WTC11 (cell line): ENCODE measurements at regions not wholly inside any gene's neighbourhood (a gene's known extent, or its start where the extent isn't known, plus 50 kb on each side); places are given as distances from the start of the nearest gene placed in this dataset.

Experiments used
- ETV6 ChIP-seq: sonication (generic); formaldehyde crosslinking; IDR thresholded peaks from 2 replicates; pipeline ENCODE4 v1.8.1; 2022; ENCODE audit warnings: mild to moderate bottlenecking, missing genetic modification reagents
- TF ChIP-seq, protein P1 (sequence below): sonication (generic); formaldehyde crosslinking; conservative IDR thresholded peaks from 2 replicates; pipeline ENCODE4 v1.8.1; 2022; ENCODE audit warnings: mild to moderate bottlenecking, missing genetic modification reagents
- TF ChIP-seq, protein P2 (sequence below): fragments of 200-600 bp; IDR thresholded peaks from 2 replicates; pipeline ENCODE4 v1.8.0; 2022; ENCODE audit warnings: antibody characterized with exemption
- TF ChIP-seq, protein P3 (sequence below): sonication (generic); formaldehyde crosslinking; IDR thresholded peaks from 2 replicates; pipeline ENCODE4 v1.8.1; 2023; ENCODE audit warnings: mild to moderate bottlenecking, moderate library complexity, missing genetic modification reagents
- TF ChIP-seq, protein P4 (sequence below): sonication (generic); formaldehyde crosslinking; IDR thresholded peaks from 2 replicates; pipeline ENCODE4 v1.8.0; 2022; ENCODE audit warnings: mild to moderate bottlenecking, missing genetic modification reagents

DNA sequence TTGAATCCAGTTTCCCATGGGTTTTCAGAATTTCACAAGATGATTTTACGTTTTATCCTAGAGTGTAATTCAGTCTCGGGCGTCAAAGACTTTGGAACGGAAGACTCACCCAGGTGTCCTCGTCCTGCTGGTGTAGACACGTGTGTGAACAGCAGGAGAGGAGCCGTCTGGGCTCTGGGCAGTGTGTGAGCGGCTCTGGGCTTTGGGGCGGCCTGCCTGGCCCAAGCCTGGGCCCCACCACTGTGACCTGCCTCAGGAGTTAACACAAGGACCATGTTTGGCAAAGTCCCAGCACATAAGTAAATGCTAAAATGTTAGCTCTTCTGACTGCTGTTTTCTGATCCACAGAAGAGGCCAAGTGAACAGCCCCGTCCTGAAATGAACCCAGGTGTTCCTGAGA, 1093.3 kb downstream of the BRD1 start:
- TF ChIP-seq, protein P1, sequence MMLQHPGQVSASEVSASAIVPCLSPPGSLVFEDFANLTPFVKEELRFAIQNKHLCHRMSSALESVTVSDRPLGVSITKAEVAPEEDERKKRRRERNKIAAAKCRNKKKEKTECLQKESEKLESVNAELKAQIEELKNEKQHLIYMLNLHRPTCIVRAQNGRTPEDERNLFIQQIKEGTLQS, result no peak
- TF ChIP-seq, protein P2, sequence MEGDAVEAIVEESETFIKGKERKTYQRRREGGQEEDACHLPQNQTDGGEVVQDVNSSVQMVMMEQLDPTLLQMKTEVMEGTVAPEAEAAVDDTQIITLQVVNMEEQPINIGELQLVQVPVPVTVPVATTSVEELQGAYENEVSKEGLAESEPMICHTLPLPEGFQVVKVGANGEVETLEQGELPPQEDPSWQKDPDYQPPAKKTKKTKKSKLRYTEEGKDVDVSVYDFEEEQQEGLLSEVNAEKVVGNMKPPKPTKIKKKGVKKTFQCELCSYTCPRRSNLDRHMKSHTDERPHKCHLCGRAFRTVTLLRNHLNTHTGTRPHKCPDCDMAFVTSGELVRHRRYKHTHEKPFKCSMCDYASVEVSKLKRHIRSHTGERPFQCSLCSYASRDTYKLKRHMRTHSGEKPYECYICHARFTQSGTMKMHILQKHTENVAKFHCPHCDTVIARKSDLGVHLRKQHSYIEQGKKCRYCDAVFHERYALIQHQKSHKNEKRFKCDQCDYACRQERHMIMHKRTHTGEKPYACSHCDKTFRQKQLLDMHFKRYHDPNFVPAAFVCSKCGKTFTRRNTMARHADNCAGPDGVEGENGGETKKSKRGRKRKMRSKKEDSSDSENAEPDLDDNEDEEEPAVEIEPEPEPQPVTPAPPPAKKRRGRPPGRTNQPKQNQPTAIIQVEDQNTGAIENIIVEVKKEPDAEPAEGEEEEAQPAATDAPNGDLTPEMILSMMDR, result no peak
- TF ChIP-seq, protein P3, sequence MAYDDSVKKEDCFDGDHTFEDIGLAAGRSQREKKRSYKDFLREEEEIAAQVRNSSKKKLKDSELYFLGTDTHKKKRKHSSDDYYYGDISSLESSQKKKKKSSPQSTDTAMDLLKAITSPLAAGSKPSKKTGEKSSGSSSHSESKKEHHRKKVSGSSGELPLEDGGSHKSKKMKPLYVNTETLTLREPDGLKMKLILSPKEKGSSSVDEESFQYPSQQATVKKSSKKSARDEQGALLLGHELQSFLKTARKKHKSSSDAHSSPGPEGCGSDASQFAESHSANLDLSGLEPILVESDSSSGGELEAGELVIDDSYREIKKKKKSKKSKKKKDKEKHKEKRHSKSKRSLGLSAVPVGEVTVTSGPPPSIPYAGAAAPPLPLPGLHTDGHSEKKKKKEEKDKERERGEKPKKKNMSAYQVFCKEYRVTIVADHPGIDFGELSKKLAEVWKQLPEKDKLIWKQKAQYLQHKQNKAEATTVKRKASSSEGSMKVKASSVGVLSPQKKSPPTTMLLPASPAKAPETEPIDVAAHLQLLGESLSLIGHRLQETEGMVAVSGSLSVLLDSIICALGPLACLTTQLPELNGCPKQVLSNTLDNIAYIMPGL (CRISPR knock-in tag), result no peak
- TF ChIP-seq, protein P4, sequence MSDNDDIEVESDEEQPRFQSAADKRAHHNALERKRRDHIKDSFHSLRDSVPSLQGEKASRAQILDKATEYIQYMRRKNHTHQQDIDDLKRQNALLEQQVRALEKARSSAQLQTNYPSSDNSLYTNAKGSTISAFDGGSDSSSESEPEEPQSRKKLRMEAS, result no peak
- TF ChIP-seq ETV6 (CRISPR knock-in tag), result no peak
